HCT116 (cell line): ENCODE measurements at regions not wholly inside any gene's neighbourhood (a gene's known extent, or its start where the extent isn't known, plus 50 kb on each side); places are given as distances from the start of the nearest gene placed in this dataset.

Experiments
- ATAC-seq: fragments of 200-7000 bp; cut with Tn5 transposase; 2 replicates; pipeline ENCODE4 v1.9.1; 2020; ENCODE audit warnings: mild to moderate bottlenecking, moderate library complexity
- BruUV-seq: library from RNA; stranded (reverse); fragments of 400-500 nt; replicated peaks from 2 replicates; lab custom pipeline; 2021; lab: Mats Ljungman, UMichigan
- CTCF ChIA-PET: fragments of 300-600 bp; sonication (Branson Sonifier 250); formaldehyde crosslinking; loops from one replicate; lab custom pipeline; 2021; ENCODE audit warnings: antibody characterized with exemption; lab: Charles Lee
- POLR2A ChIA-PET: fragments of 300-600, 350-600 bp; sonication (Branson Sonifier 250); formaldehyde crosslinking; loops from one replicate; lab custom pipeline; 2021; ENCODE audit warnings: antibody characterized with exemption; lab: Charles Lee
- RAD21 ChIA-PET, 2 experiments: fragments of 300-600 bp; sonication (Branson Sonifier 250); formaldehyde crosslinking; loops; one replicate each; lab custom pipeline; 2023; ENCODE audit warnings: low total read pairs in 2 of 2; ENCODE audit not compliant: uncharacterized antibody in 2 of 2, unreplicated experiment in 2 of 2, low non-redundant PET in 1 of 2; lab: Charles Lee
- DNase-seq: peaks from one replicate; pipeline ENCODE4 v3.0.0-alpha.2; 2010; ENCODE audit warnings: low read depth, low spot score
- H2AFZ ChIP-seq: fragments of 200-600 bp; shearing (Covaris generic), sonication (generic); 2 replicates; pipeline ENCODE4 v1.6.1; 2017; ENCODE audit warnings: low read depth, mixed run types, mixed read lengths, antibody characterized with exemption, low read length; ENCODE audit not compliant: poor library complexity, severe bottlenecking
- H3K27ac ChIP-seq: 2 replicates; pipeline ENCODE4 v1.5.1; 2012; ENCODE audit warnings: low read depth, low read length
- H3K27me3 ChIP-seq: fragments of 200-600 bp; sonication (generic); 2 replicates; pipeline ENCODE4 v1.6.1; 2016; ENCODE audit warnings: mixed run types, low read length, mixed read lengths; ENCODE audit not compliant: insufficient read depth
- H3K36me3 ChIP-seq, 2 experiments: fragments of 200-500 bp in 1 of 2; fragments of 200-600 bp in 1 of 2; sonication (Bioruptor generic) in 1 of 2; sonication (generic) in 1 of 2; 2 replicates each; pipeline versions ENCODE4 v1.5.1 to v1.6.1; 2014 to 2016; ENCODE audit warnings: low read length in 2 of 2, inconsistent platforms in 1 of 2, mixed read lengths in 1 of 2, mixed run types in 1 of 2; ENCODE audit not compliant: insufficient read depth in 2 of 2, control insufficient read depth in 1 of 2
- H3K4me1 ChIP-seq, 2 experiments: fragments of 200-600 bp in 1 of 2; sonication (generic) in 1 of 2; 2 replicates each; pipeline versions ENCODE4 v1.5.1 to v1.6.1; 2012 to 2017; ENCODE audit warnings: low read length in 2 of 2, inconsistent platforms in 1 of 2, mild to moderate bottlenecking in 1 of 2, mixed read lengths in 1 of 2, mixed run types in 1 of 2, moderate library complexity in 1 of 2; ENCODE audit not compliant: insufficient read depth in 2 of 2, control insufficient read depth in 1 of 2
- H3K4me2 ChIP-seq: fragments of 200-600 bp; sonication (generic); 2 replicates; pipeline ENCODE4 v1.6.1; 2017; ENCODE audit warnings: mixed run types, low read length, mixed read lengths
- H3K4me3 ChIP-seq, 2 experiments: fragments of 200-600 bp in 1 of 2; sonication (generic) in 1 of 2; replicated peaks in 1 of 2; 2 replicates each; pipeline ENCODE4 v1.5.1; 2011 to 2016; ENCODE audit warnings: low read length in 2 of 2, control low read depth in 1 of 2, low read depth in 1 of 2, mild to moderate bottlenecking in 1 of 2, mixed read lengths in 1 of 2, mixed run types in 1 of 2
- H3K79me2 ChIP-seq: fragments of 200-600 bp; sonication (generic); 2 replicates; pipeline ENCODE4 v1.6.1; 2017; ENCODE audit warnings: mild to moderate bottlenecking, mixed run types, low read length, moderate library complexity, mixed read lengths; ENCODE audit not compliant: insufficient read depth
- H3K9ac ChIP-seq: fragments of 200-600 bp; sonication (generic); 2 replicates; pipeline ENCODE4 v1.6.1; 2016; ENCODE audit warnings: low read length, mixed read lengths
- H3K9me2 ChIP-seq: fragments of 200-600 bp; sonication (generic), shearing (Covaris generic); 2 replicates; pipeline ENCODE4 v1.6.1; 2017; ENCODE audit warnings: mixed run types, mild to moderate bottlenecking, moderate library complexity; ENCODE audit not compliant: insufficient read depth
- H3K9me3 ChIP-seq, 2 experiments: fragments of 200-500 bp in 1 of 2; fragments of 200-600 bp in 1 of 2; sonication (Bioruptor generic) in 1 of 2; sonication (generic) in 1 of 2; 2 replicates each; pipeline ENCODE4 v1.6.1; 2014 to 2017; ENCODE audit warnings: low read length in 2 of 2, mixed read lengths in 2 of 2, inconsistent platforms in 1 of 2, low read depth in 1 of 2, mild to moderate bottlenecking in 1 of 2, mixed run types in 1 of 2, moderate library complexity in 1 of 2; ENCODE audit not compliant: control insufficient read depth in 1 of 2, insufficient read depth in 1 of 2
- H4K20me1 ChIP-seq: fragments of 200-600 bp; sonication (generic), shearing (Covaris generic); 2 replicates; pipeline ENCODE4 v1.6.1; 2017; ENCODE audit warnings: mixed run types, mild to moderate bottlenecking, moderate library complexity; ENCODE audit not compliant: insufficient read depth
- CBX3 ChIP-seq: IDR thresholded peaks from 2 replicates; pipeline ENCODE4 v1.6.1; 2012; ENCODE audit warnings: low read depth
- EGR1 ChIP-seq: IDR thresholded peaks from 2 replicates; pipeline ENCODE4 v1.6.1; 2012; ENCODE audit warnings: low read depth
- ELF1 ChIP-seq: IDR thresholded peaks from 2 replicates; pipeline ENCODE4 v1.6.1; 2012; ENCODE audit warnings: low read depth, borderline replicate concordance
- EZH2 ChIP-seq: fragments of 200-600 bp; sonication (generic); IDR thresholded peaks from 2 replicates; pipeline ENCODE4 v1.6.1; 2017; ENCODE audit warnings: antibody characterized with exemption, mixed run types
- EZH2phosphoT487 ChIP-seq: fragments of 200-600 bp; IDR thresholded peaks from 2 replicates; pipeline ENCODE4 v1.6.1; 2018; ENCODE audit warnings: antibody characterized with exemption, borderline replicate concordance
- FOSL1 ChIP-seq: IDR thresholded peaks from 2 replicates; pipeline ENCODE4 v1.6.1; 2012; ENCODE audit warnings: low read depth
- JUND ChIP-seq: IDR thresholded peaks from 2 replicates; pipeline ENCODE4 v1.6.1; 2012
- POLR2A ChIP-seq: IDR thresholded peaks from 2 replicates; pipeline ENCODE4 v1.7.0; 2011; ENCODE audit warnings: borderline replicate concordance; ENCODE audit not compliant: insufficient read depth, insufficient read length; ENCODE audit errors: extremely low read depth
- POLR2AphosphoS5 ChIP-seq: IDR thresholded peaks from 2 replicates; pipeline ENCODE4 v1.6.1; 2011; ENCODE audit warnings: mild to moderate bottlenecking, low read depth, low read length, moderate library complexity
- RAD21 ChIP-seq: IDR thresholded peaks from 2 replicates; pipeline ENCODE4 v1.6.1; 2012; ENCODE audit warnings: low read depth, mild to moderate bottlenecking
- SIN3A ChIP-seq: IDR thresholded peaks from 2 replicates; pipeline ENCODE4 v1.6.1; 2012; ENCODE audit warnings: low read depth
- SP1 ChIP-seq: IDR thresholded peaks from 2 replicates; pipeline ENCODE4 v1.6.1; 2012; ENCODE audit warnings: low read depth
- SRF ChIP-seq: IDR thresholded peaks from 2 replicates; pipeline ENCODE4 v1.6.1; 2012; ENCODE audit warnings: low read depth
- TCF7L2 ChIP-seq: IDR thresholded peaks from 2 replicates; pipeline ENCODE4 v1.7.0; 2011; ENCODE audit warnings: borderline replicate concordance, inconsistent platforms; ENCODE audit not compliant: insufficient read depth, insufficient read length; ENCODE audit errors: extremely low read depth
- YY1 ChIP-seq: IDR thresholded peaks from 2 replicates; pipeline ENCODE4 v1.6.1; 2011; ENCODE audit warnings: low read length, low read depth, moderate library complexity, mild to moderate bottlenecking; ENCODE audit not compliant: insufficient replicate concordance; ENCODE audit errors: extremely low read depth
- ZFX ChIP-seq: fragments of 450-650 bp; IDR thresholded peaks from 2 replicates; pipeline ENCODE4 v1.6.1; 2017
- intact Hi-C: fragments of 100-400 bp; cut with micrococcal nuclease; formaldehyde crosslinking; loops from 2 replicates; pipeline ENCODE4 v1.10.0; 2022
- TF ChIP-seq, protein P1 (sequence below): IDR thresholded peaks from 2 replicates; pipeline ENCODE4 v1.6.1; 2012; ENCODE audit warnings: low read depth
- TF ChIP-seq, protein P2 (sequence below), 3 experiments: fragments of 200-600 bp in 1 of 3; sonication (generic) in 1 of 3; IDR thresholded peaks in 2 of 3; conservative IDR thresholded peaks in 1 of 3; 2 replicates each; pipeline ENCODE4 v1.5.1; 2012 to 2017; ENCODE audit warnings: low read depth in 2 of 3, low read length in 2 of 3, antibody characterized with exemption in 1 of 3, borderline replicate concordance in 1 of 3, control low read depth in 1 of 3, mild to moderate bottlenecking in 1 of 3, mixed read lengths in 1 of 3, mixed run types in 1 of 3, moderate library complexity in 1 of 3; ENCODE audit not compliant: insufficient read depth in 1 of 3
- TF ChIP-seq, protein P3 (sequence below): IDR thresholded peaks from 2 replicates; pipeline ENCODE4 v1.6.1; 2012
- TF ChIP-seq, protein P4 (sequence below): IDR thresholded peaks from 2 replicates; pipeline ENCODE4 v1.6.1; 2012

DNA sequence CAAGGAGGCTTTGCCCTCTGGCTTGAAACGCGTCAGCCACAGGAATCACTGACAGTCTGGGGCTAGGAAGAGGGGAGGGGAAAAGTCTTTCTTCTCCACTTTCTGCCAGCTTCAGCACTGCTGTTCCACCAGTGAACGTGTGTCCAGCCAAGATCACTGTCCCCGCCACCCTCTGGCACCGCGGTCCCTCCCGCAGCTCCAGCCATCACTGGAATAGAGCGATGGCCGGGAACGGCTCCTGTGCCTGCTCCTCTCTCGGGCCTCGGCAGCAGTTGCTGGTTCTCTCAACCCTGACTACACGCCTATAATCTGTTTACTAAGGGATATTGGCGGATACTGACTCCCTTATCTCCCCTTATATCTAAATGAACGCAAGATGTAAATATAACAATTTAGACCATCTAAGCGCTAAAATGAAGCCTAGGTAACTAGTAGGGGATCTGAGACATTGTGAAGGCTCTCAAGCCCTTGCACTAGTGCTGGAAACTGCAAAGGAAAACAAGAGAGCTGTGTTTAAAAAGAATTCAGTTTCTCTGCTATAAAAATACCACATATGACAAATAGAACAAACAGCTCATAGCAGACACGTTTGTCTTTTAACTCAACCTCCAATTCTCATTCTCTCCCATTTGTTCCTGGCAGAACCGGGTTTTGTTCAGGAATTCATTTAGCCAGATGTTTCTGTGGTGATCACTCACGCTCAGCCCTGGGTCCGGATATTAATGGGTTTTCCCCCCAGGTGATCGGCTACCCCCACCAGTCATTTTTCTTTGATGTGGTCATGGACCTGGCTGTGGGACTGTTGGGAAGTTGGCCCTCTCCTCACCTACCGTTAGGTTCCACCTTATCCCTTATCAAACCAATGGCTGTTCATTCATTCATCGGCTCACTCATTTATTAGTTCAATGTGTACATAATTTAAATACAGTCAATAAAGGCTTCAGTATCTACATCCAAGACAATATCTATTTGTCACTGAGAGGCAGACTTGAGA is 149.8 kb downstream of the MED10 start:
- no TSS peak for BruUV-seq
- RAD21 ChIA-PET: no interaction called here

More for the DNA sequence above, 149.8 kb downstream of the MED10 start:
- H2AFZ ChIP-seq: no peak overlapping the region
- POLR2A ChIA-PET: no interaction called here
- CTCF ChIA-PET: no interaction called here
- no peaks in the 10 kb centered on the region for H3K36me3 ChIP-seq
- no peak overlapping the region for H3K4me3 ChIP-seq
- H3K27ac ChIP-seq: no peak overlapping the region
- H3K9me3 ChIP-seq: no peaks in the 10 kb centered on the region
- no peaks in the 10 kb centered on the region for H3K79me2 ChIP-seq
- no peak overlapping the region for H3K9ac ChIP-seq
- H3K4me2 ChIP-seq: no peak overlapping the region
- no peak for ATAC-seq
- intact Hi-C loops: no loop called here
- H3K27me3 ChIP-seq: 0 out of 2 replicates have a peak, but pooled peaks cover 7% of the 10 kb centered on the region
- DNase-seq: no peak
- no peaks in the 10 kb centered on the region for H3K9me2 ChIP-seq
- no peaks in the 10 kb centered on the region for H3K4me1 ChIP-seq
- no peak for TF ChIP-seq RAD21
- no peak for TF ChIP-seq SP1
- TF ChIP-seq EZH2phosphoT487: no peak
- TF ChIP-seq ELF1: no peak
- no peak for TF ChIP-seq FOSL1
- no peak for TF ChIP-seq EGR1
- no peak for TF ChIP-seq ZFX
- TF ChIP-seq TCF7L2: no peak
- no peak for TF ChIP-seq JUND
- no peak for TF ChIP-seq POLR2AphosphoS5
- TF ChIP-seq, protein P1, sequence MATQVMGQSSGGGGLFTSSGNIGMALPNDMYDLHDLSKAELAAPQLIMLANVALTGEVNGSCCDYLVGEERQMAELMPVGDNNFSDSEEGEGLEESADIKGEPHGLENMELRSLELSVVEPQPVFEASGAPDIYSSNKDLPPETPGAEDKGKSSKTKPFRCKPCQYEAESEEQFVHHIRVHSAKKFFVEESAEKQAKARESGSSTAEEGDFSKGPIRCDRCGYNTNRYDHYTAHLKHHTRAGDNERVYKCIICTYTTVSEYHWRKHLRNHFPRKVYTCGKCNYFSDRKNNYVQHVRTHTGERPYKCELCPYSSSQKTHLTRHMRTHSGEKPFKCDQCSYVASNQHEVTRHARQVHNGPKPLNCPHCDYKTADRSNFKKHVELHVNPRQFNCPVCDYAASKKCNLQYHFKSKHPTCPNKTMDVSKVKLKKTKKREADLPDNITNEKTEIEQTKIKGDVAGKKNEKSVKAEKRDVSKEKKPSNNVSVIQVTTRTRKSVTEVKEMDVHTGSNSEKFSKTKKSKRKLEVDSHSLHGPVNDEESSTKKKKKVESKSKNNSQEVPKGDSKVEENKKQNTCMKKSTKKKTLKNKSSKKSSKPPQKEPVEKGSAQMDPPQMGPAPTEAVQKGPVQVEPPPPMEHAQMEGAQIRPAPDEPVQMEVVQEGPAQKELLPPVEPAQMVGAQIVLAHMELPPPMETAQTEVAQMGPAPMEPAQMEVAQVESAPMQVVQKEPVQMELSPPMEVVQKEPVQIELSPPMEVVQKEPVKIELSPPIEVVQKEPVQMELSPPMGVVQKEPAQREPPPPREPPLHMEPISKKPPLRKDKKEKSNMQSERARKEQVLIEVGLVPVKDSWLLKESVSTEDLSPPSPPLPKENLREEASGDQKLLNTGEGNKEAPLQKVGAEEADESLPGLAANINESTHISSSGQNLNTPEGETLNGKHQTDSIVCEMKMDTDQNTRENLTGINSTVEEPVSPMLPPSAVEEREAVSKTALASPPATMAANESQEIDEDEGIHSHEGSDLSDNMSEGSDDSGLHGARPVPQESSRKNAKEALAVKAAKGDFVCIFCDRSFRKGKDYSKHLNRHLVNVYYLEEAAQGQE: no peak
- TF ChIP-seq CBX3: no peak
- TF ChIP-seq YY1: no peak
- TF ChIP-seq POLR2A: no peak
- no peak for TF ChIP-seq EZH2
- TF ChIP-seq, protein P2, sequence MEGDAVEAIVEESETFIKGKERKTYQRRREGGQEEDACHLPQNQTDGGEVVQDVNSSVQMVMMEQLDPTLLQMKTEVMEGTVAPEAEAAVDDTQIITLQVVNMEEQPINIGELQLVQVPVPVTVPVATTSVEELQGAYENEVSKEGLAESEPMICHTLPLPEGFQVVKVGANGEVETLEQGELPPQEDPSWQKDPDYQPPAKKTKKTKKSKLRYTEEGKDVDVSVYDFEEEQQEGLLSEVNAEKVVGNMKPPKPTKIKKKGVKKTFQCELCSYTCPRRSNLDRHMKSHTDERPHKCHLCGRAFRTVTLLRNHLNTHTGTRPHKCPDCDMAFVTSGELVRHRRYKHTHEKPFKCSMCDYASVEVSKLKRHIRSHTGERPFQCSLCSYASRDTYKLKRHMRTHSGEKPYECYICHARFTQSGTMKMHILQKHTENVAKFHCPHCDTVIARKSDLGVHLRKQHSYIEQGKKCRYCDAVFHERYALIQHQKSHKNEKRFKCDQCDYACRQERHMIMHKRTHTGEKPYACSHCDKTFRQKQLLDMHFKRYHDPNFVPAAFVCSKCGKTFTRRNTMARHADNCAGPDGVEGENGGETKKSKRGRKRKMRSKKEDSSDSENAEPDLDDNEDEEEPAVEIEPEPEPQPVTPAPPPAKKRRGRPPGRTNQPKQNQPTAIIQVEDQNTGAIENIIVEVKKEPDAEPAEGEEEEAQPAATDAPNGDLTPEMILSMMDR (IDR thresholded peaks at IDR 0.05 in 2 of 3, conservative IDR thresholded peaks at IDR 0.05 in 1 of 3; ENCODE audit: borderline replicate concordance in 1 of 3, insufficient read depth in 1 of 3, low read depth in 2 of 3, low read length in 2 of 3): no peak
- TF ChIP-seq SIN3A: no peak
- TF ChIP-seq, protein P3, sequence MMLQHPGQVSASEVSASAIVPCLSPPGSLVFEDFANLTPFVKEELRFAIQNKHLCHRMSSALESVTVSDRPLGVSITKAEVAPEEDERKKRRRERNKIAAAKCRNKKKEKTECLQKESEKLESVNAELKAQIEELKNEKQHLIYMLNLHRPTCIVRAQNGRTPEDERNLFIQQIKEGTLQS: no peak
- no peak for TF ChIP-seq SRF
- TF ChIP-seq, protein P4, sequence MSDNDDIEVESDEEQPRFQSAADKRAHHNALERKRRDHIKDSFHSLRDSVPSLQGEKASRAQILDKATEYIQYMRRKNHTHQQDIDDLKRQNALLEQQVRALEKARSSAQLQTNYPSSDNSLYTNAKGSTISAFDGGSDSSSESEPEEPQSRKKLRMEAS: no peak
- H4K20me1 ChIP-seq: no peaks in the 10 kb centered on the region
